NCI-H1417 (cell line): ENCODE measurements at regions not wholly inside any gene's neighbourhood (a gene's known extent, or its start where the extent isn't known, plus 50 kb on each side); places are given as distances from the start of the nearest gene placed in this dataset.

Experiments used
- DNase-seq, 3 experiments: peaks; one replicate each; lab custom pipeline; 2025; lab: John Stamatoyannopoulos, UW

DNA sequence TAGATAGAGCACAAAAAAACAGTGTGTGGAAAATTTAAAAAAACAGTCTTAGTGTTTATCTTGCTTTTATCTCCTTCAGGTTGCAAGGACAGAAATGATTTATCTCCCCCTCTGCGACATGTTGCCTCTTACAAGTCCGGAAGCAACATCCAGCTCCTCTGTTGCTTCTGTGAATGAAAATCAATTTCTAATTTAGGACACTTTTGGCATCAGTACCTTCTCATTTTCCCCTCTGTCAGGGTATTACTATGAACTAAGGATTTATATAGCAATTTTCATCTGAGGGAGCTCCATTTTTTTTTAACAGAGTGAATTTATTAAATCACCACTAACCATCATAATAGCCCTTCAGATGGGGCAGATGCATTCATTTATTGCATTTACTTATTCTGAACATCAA, 116.6 kb upstream of the PLXNC1 start:
- DNase-seq, result no peak

DNA sequence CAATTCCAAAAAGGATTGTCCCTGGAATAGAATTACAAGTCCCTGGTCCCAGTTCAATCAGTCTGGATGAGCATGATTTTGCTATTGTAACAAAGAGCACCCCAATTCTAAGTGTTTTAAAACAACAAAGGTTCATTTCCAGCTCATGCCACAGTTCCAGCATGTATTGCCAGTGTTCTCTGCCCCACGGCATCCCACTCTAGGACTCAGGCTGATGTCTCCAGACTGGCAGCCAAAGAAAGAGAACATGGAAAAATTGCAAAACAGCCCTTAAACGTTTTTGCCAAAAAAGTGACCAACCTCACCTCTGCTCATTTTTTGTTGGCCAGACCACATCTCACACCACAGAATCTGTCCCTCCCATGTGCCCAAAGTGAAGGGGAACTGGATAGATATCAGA, 116.0 kb upstream of the PLXNC1 start:
- DNase-seq, result no peak

DNA sequence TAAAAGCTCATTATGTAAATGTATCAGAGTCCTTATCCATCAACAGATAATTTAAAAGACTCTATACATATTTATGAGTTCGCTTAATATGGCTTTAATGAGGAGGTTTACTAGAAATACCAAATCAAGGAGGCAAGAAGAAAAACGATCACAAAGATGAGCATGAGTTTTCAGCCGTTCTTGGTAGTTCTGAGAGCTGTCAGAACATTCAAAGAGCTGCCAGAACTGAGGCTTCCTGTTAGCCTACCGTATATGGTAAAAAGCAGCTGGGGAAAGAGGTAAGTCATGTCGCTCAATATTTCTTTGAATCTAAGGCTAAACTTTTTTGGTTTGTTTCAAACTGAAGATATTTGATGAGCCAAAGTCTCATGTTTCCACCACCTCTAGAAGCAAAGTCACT, 115.3 kb upstream of the PLXNC1 start:
- no peak for DNase-seq

DNA sequence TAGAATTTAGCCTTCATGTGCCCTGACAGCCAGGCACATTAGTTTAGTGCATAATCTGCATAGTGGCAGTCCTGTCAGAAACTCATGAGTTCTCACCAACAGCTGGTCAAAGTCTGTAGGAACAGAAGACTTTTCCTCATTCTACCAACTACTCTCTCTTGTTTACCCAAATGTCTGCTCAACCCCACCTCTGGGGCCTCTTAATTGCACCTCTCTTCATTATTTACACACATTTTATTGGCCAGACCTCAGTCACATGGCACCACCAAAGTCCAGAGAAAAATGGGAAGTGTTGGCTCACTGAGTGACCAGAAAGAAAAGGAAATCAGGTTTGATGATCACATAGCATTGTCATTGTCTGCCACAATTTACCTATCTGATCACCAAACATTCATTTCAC, 114.6 kb upstream of the PLXNC1 start:
- DNase-seq, result no peak

DNA sequence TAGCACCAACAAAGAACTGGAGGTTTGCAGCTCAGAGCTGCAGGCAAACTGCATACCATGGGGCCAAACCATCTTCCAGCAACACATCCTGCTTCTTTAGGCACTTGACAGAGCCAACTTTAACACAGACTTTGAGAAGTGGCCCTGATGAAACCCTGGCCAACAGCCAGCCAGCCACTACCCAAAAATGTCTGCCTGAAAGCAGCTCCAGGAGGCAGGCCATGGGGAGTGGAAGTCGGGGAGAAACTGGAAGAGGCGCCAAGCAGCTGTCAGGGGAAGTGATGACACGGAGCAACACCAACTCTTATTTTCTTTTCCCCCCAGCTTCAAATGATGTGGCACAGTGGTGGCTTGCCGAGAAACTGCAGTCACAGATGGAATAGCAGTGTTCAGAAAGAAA, 110.9 kb upstream of the PLXNC1 start:
- DNase-seq, result no peak

DNA sequence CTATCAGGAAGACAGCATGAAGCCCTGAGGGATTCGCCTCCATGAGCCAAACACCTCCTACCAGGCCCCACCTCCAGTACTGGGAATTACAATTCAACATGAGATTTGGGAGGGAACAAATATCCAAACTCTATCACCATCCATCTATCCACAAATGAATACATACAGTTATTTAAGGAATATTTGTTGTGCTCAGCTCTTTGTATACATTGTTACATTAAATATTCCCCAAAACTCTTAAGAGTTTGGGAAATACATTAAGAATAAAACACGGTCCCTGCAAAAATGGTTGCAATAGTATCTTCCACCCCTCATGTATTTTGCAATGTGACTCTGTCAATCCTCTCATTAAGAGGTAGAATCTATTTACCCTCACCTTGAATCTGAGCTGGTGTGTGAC, 109.8 kb upstream of the PLXNC1 start:
- no peak for DNase-seq

DNA sequence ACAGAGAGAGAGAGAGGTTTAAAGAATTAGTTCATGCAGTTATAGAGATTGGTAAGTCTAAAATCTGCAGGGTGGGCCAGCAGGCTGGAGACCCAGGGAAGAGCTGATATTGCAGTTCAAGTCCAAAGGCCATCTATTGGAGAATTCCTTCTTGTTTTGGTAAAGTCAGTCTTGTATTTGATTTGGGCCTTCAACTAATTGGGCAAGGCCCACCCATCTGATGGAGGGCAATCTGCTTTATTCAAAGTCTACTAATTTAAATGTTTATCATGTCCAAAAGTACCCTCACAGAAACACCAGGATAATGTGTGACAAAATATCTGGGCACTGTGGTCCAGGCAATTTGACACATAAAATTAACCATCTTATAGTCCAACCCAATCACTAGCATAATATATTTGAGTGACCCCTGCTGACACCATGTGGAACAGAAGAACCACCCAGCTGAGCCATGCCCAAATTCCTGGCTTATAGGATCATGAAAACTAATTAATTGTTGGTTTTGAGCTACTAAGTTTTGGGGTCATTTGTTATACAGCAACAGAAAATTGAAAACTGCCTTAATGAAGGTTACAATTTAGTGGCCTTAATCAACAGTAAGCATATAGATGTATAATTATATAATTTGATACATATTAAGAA, 109.1 kb upstream of the PLXNC1 start:
- DNase-seq, result no peak

DNA sequence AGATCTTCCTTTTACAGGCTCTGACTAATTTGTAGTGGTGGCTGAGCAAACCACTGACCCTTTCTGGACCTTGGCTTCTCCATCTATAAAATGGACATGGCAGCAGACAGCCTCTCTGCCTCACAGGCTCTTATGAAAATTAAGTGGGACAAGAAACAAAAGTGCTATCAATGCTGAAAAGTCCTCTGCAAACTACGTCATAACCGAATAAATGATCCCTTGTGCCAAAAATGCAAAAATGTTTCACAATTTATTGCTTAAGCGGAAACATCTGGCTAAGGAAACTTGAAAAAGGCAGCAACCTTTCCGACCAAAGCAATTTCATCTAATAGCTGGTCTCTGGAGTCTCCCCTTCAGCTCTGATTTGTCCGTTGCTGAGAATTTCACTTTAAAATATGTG, 108.5 kb upstream of the PLXNC1 start:
- no peak for DNase-seq

DNA sequence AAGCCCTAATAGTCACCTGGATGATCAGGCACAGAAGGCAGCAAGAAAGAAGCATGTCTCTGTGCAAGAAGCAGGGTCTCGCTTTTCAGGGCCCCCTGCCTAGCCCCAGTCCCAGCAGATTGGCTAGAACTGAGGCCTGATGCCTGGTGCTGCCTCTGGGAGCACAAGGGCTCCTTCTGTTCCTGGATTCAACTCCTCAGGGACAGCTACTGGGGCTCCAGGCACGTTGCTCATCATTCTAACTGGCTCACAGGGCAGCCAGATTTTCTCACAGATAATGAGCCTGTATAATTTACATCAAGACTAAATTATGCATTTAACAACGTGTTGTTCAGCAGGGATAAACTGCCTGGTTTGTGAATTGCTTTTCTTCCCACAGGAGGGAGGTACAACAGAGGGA, 106.5 kb upstream of the PLXNC1 start:
- DNase-seq, result no peak

DNA sequence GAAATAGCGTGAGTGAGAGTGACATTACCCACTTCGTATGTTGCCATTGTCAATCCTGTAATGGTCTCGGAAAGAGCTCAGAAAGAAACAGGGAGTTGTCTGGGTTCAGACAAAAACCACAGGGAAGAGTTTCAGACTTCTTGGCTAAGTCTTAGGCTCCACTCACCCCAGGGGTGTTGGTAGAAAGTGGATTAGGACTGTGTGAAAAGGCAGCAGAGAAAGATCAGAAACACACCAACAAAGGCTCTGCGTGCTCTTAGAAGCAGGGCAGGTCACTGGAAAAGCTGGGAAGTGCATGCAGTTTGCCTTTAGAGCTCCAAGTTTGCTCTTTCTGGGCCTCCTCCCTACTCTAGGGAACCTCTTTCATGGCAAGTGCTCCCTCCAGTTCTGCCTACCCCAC, 106.1 kb upstream of the PLXNC1 start:
- DNase-seq, result no peak

DNA sequence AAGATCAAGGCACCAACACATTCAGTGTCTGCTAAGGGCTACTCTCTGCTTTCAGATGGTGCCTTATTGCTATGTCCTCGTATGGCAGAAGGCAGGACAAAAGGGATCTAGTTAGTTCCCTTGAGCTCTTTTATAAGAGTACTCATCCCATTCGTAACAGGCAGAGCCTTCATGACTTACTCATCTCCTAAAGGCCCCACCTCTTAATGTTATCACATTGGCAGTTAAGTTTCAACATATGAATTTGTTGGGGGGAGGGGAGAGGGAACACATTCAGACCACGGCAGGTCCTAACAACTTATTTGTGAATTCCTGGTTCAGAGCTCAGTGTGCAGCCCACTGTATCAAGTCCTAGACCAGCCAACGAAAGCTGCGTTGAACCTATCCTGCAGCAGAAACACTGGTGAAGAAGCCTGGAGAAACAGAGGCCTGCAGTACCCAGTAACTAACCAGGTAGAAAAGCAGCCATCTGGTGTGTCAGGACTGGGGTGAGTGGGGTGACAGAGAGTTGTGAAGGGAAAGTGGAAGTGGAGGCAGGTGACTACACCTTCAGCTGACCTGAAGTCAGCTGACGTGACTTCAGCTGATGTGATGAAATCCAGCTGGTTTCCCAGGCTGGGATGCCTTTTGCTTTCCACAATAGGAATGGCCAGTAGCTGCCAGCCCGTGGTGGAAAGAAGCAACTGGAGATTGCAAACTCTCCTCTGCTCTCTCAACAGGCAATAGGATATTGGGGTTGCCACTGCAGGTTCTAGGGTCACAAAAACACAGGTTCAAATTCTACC, 101.6 kb upstream of the PLXNC1 start:
- no peak for DNase-seq

DNA sequence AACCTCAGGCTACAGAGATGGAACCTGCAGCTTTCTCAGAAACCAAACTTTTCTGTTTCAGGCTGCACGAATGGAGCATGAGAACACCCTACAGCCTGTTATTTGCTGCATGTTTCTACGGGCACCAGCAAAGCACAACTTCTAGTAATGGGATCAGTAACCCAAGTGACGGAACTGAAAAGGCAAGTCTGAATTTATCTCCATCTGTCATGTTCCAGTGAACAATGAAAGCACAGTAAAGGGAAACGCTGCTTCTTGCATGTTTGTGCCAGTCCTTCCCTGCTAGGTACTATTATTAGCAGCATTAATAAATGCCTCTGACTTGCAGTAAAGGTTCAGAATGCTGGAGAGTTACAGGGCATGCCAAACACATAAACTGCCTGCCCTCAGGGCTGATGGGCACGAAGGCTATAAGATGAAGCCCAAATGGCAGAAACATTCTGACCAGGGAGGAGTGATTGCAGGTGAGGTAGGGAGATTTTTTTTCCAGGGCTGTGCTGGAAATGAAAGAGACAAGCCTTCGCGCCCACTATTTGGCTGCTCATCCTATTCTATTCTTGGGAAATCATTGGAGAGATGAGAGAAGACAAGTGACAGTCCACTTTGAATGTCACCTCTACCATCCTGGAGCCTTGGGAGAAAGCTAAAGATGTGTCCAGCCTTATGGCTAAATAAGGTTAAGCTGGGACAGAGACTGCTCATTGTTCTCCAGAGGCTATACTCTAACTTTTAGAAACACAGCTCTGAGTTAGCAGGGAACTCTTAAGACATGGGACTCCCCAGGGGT, 100.4 kb upstream of the PLXNC1 start:
- DNase-seq, result peak in 1 of 3 experiments; percentile 39

DNA sequence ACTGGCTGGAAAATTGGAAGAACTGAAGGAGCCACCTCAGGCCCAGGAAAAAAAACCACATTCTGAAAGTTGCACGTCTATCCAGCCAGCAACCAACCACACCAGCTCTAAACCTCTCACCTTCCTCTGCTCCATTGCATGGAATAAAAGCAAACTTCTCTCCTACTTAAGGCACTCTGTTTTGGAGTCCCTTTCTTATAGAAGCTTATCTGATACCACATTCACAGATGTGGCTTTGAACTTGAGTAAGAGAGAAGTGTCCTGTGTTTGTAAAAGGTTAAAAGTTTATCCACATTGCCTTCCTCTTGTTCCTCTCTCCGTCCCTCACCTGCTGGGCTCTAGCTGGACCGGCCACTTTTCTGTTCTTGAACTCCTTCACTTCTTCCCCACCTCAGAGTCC, 99.6 kb upstream of the PLXNC1 start:
- DNase-seq, result no peak

DNA sequence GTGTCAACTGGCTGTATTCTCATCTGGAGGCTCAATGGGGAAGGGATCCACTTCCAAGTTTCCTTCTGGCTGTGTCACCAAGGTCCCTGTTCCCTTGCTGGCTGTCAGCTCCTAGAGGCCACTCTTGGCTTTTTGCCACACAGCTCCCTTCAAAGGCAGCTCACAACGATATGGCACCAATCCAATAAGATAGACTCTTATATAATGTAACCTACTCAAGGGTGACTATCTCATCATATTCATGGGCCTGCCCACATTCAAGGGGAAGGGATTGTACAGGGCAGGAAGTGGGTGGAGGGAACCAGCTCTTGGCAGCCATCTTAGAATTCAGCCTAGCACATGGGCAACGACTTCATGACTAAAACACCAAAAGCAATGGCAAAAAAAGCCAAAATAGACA, 98.7 kb upstream of the PLXNC1 start:
- DNase-seq, result peak in 1 of 3 experiments; percentile 9

DNA sequence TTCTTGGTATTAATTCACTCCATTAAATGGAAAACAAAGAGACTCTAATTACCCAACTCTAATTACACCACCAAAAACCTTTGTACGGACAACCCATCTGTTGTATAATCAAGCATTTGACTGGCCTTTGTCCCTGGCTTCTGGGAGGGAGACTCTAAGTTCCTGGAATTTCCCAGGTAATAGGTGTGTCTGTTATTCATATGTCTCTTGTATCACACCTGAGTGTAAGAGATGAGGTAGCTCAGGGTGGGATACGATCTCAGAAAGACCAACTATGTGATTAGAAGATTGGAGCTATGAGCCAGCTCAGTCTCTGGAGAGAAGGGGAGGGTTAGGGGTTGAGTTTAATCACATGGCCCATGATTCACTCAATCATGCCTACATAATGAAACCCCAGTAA, 94.7 kb upstream of the PLXNC1 start:
- DNase-seq, result no peak

DNA sequence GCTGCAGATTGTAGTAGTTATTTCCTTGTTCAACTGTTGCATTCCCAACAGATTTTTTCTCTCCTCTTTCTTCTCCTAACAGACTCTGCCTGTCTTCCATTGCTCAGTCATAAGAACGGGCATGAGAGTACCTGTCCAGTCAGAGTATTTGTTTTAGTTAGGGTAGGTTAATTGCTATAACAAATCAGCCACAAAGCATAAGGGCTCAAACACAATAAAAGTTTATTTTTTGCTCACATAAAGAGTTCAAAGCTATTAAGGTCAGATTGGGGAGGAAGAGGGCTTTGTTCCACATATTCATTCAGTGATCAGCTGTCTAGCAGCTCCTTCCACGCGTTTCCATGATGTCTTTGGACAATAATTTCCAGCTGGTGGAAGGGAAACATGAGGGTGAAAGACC, 92.8 kb upstream of the PLXNC1 start:
- DNase-seq, result no peak

DNA sequence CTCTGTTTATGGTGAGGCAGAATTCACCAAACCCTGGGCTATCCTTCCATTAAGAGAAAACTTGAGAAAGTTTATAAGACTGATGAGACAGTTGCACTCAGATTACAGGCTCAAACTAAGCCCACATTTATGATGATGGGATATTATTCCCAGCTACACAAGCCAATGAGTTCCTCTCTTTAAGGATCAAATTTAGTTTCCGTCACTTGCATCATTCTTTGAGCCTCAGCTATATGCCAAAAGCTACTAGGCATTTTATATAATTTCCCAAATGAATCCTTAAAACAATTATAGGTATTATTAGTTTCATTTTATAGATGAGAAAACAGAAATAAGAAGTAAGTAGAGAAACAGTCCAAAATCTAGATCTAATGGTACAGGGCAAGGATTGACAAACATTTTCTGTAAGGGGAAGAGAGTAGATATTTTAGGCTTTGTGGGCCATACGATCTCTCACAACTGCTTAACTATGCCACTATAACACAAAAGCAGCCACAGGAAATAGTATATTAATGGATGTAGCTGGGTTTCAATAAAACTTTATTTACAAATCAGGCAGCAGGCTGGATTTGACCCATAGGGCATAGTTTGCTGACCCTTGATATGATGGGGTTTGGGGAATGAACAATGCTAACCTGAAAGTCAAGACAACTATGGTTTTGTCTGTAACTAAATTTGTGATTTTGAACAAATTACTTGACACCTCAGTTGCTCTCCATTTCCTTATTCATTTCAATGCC, 91.8 kb upstream of the PLXNC1 start:
- no peak for DNase-seq

DNA sequence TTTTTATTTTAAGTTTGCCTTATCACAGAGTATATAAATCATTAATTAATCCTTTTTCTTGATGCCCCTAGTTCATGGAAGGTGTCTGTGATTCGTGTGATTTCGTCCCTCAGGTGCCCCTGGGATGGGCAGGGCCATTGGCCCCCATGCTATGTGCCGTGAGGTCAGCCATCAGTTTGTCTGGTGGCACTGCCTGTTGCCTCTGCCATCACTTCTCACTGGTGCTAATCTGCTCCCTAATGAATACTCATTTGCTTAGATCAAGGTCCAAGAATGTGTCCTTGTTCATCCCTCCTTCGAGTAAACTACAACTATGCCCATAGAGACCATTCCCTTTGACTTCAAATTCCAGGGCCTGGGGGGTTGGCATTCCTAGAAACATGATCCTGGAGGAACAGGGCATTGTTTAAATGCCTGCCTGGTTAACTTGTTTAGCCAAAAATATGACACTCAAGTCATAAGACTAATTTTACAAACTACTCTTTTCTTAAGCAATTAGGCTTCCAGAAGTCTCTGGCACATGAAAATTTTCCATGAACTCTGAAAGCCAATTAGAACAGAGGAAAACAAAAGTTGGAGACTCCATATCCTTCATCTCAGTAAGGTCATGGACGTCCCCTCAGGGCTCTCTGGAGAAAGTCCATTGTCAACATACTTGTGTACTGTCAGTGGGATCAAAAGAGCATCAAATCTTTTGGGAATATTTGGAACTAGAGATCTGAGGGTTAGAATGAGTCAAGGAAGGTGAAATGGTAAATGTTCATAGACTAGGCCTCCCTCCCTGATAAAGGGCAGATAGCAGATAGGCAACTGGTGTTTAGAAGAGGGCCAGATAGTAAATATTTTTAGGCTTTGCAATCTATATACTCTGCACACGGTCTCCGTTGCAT, 90.9 kb upstream of the PLXNC1 start:
- DNase-seq, result no peak

DNA sequence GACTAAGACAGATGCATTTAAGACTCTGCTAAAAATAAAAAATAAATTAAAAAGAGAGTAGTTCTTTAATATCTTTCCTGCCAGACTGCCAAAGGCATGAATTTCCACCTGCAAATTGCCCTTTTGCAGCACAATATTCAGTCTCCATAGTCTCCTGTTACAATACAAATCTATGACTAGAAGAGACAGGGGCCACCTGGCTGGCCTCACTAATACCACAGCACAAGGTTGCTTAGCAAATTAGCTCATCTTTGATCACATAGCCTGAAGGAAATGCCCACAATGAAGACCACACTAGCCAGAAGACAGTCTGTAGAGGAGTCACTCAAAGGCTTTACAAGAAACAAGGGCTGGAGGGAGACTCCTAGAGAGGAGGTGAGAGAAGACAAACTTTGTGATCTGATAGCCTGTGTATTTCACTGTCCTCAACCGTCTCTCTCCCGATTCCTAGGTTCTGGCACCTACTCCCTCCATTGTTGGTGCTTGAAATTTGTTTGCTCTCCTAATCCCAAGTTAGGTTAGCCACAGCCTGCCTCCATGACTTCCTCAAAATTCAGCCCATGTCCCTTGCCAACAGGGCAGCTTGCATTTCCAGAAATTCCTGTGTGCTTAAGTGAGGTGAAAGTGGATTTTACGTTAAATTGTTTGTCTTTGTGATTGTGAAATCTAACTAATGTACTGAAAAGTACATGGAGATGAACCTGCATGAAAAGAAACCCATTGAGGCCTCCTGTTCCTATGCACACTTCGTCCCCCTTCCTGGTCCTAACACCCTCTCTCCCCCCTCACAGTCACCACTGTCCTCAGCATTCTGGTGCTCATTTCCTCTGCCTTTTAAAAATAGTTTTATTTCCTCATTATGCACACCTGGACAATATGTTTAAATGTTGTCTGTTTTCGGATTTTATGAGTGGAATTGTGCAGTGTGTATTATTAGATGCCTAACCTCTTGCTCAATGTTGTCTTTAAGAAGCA, 88.7 kb upstream of the PLXNC1 start:
- DNase-seq, result no peak

DNA sequence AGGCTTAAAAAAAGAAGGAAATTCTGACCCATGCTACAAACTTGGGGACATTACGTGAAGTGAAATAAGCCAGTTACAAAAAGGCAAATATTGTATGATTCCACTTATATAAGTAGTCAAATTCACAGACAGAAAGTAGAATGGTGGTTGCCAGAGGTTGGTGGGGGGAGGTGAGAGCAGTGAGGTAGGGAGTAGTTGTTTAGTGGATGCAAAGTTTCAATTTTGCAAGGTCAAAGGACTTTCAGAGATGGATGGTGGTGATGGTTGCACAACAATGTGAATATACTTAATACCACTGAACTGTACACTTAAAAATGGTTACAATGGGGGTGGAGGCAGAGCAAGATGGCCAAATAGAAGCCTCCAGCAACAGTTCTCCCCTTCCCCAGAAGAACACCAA, 86.2 kb upstream of the PLXNC1 start:
- no peak for DNase-seq
